Endothelial cell of umbilical vein (primary cell): ENCODE measurements at regions not wholly inside any gene's neighbourhood (a gene's known extent, or its start where the extent isn't known, plus 50 kb on each side); places are given as distances from the start of the nearest gene placed in this dataset.

Experiments used
- BruUV-seq: library from RNA; stranded (reverse); fragments of 400-500 nt; replicated peaks from 2 replicates; lab custom pipeline; 2021; lab: Mats Ljungman, UMichigan
- CTCF ChIA-PET: fragments of 300-600, 350-600 bp; sonication (Branson Sonifier 250); formaldehyde crosslinking; loops from one replicate; lab custom pipeline; 2021; ENCODE audit warnings: antibody characterized with exemption, inconsistent platforms; lab: Charles Lee
- POLR2A ChIA-PET: fragments of 300-600, 350-600 bp; sonication (Branson Sonifier 250); formaldehyde crosslinking; loops from one replicate; lab custom pipeline; 2021; ENCODE audit warnings: antibody characterized with exemption, inconsistent platforms; lab: Charles Lee
- DNase-seq: peaks from one replicate; pipeline ENCODE4 v3.0.0-alpha.2; 2011; ENCODE audit warnings: low read depth, low spot score
- FAIRE-seq: peaks from 2 replicates; lab custom pipeline; 2011; peaks lifted over from hg19 to GRCh38; lab: Jason Lieb, UNC
- H2AFZ ChIP-seq: 2 replicates; pipeline ENCODE4 v1.6.0; 2012; ENCODE audit warnings: low read depth, low read length, control low read depth, inconsistent platforms
- H3K27ac ChIP-seq: 2 replicates; pipeline ENCODE4 v1.5.1; 2011; ENCODE audit warnings: low read depth, mild to moderate bottlenecking, control low read depth, low read length, moderate library complexity; ENCODE audit not compliant: insufficient read depth
- H3K27me3 ChIP-seq, 2 experiments: 2 replicates each; pipeline versions ENCODE4 v1.6.0 to v1.6.1; 2011; ENCODE audit warnings: low read length in 2 of 2, mixed read lengths in 1 of 2; ENCODE audit not compliant: control insufficient read depth in 2 of 2, insufficient read depth in 2 of 2
- H3K36me3 ChIP-seq, 2 experiments: 2 replicates in 1 of 2; 3 replicates in 1 of 2; pipeline ENCODE4 v1.5.1; 2011; ENCODE audit warnings: low read length in 2 of 2, mild to moderate bottlenecking in 1 of 2, moderate library complexity in 1 of 2; ENCODE audit not compliant: control insufficient read depth in 2 of 2, insufficient read depth in 2 of 2; ENCODE audit errors: extremely low read depth in 1 of 2
- H3K4me1 ChIP-seq: 3 replicates; pipeline ENCODE4 v1.5.1; 2011; ENCODE audit warnings: mild to moderate bottlenecking, low read length; ENCODE audit not compliant: control insufficient read depth, insufficient read depth; ENCODE audit errors: extremely low read depth
- H3K4me2 ChIP-seq: 2 replicates; pipeline ENCODE4 v1.6.1; 2011; ENCODE audit warnings: low read length, control low read depth, mixed read lengths; ENCODE audit not compliant: insufficient read depth
- H3K4me3 ChIP-seq, 3 experiments: fragments of 200-600 bp in 1 of 3; sonication (generic), shearing (Covaris generic) in 1 of 3; replicated peaks in 1 of 3; 2 replicates each; pipeline ENCODE4 v1.5.1; 2011 to 2016; ENCODE audit warnings: control low read depth in 3 of 3, low read length in 3 of 3, mild to moderate bottlenecking in 2 of 3, inconsistent platforms in 1 of 3, low read depth in 1 of 3, moderate library complexity in 1 of 3; ENCODE audit not compliant: insufficient read depth in 1 of 3
- H3K79me2 ChIP-seq: 2 replicates; pipeline ENCODE4 v1.6.0; 2012; ENCODE audit warnings: low read length, inconsistent platforms; ENCODE audit not compliant: control insufficient read depth, insufficient read depth
- H3K9ac ChIP-seq: replicated peaks from 2 replicates; pipeline ENCODE3; 2011; ENCODE audit warnings: low read length, control low read depth; ENCODE audit not compliant: insufficient read depth; ENCODE audit errors: extremely low read depth
- H3K9me1 ChIP-seq: replicated peaks from 3 replicates; pipeline ENCODE4 v1.6.0; 2011; ENCODE audit warnings: mild to moderate bottlenecking, low read length; ENCODE audit not compliant: control insufficient read depth, insufficient read depth; ENCODE audit errors: extremely low read depth
- H3K9me3 ChIP-seq: replicated peaks from 2 replicates; pipeline ENCODE4 v1.5.1; 2012; ENCODE audit warnings: low read length, inconsistent platforms; ENCODE audit not compliant: control insufficient read depth, insufficient read depth
- H4K20me1 ChIP-seq: replicated peaks from 2 replicates; pipeline ENCODE3; 2011; ENCODE audit warnings: mild to moderate bottlenecking, low read length; ENCODE audit not compliant: control insufficient read depth, insufficient read depth; ENCODE audit errors: extremely low read depth
- EZH2 ChIP-seq: IDR thresholded peaks from 2 replicates; pipeline ENCODE4 v1.6.1; 2012; ENCODE audit warnings: borderline replicate concordance, low read depth, mild to moderate bottlenecking, moderate library complexity, low read length, inconsistent platforms; ENCODE audit not compliant: severe bottlenecking
- FOS ChIP-seq: IDR thresholded peaks from 2 replicates; pipeline ENCODE4 v1.6.1; 2011; ENCODE audit warnings: mild to moderate bottlenecking, low read length, moderate library complexity, borderline replicate concordance; ENCODE audit not compliant: insufficient read depth
- GATA2 ChIP-seq: IDR thresholded peaks from 2 replicates; pipeline ENCODE4 v1.7.0; 2011; ENCODE audit warnings: low read depth, mild to moderate bottlenecking, moderate library complexity, mixed read lengths, low read length; ENCODE audit not compliant: insufficient read length, insufficient read depth
- JUN ChIP-seq: IDR thresholded peaks from 2 replicates; pipeline ENCODE4 v1.6.1; 2011; ENCODE audit warnings: borderline replicate concordance, low read depth; ENCODE audit not compliant: insufficient read length, insufficient read depth
- MYC ChIP-seq: IDR thresholded peaks from one replicate; pipeline ENCODE4 v1.6.1; 2011; ENCODE audit warnings: mild to moderate bottlenecking, low read depth, low read length
- POLR2A ChIP-seq: IDR thresholded peaks from 2 replicates; pipeline ENCODE4 v1.6.1; 2012; ENCODE audit warnings: low read depth, mild to moderate bottlenecking, control low read depth, low read length
- POLR2AphosphoS5 ChIP-seq: IDR thresholded peaks from 2 replicates; pipeline ENCODE4 v1.6.1; 2012; ENCODE audit warnings: low read depth, mild to moderate bottlenecking, control low read depth, low read length, moderate library complexity; ENCODE audit not compliant: insufficient read depth
- dilution Hi-C: fragments of 300-500 bp; cut with MboI; formaldehyde crosslinking; loops from one replicate; pipeline ENCODE4 v1.15.0; 2019; ENCODE audit warnings: low sequenced_read_pairs; ENCODE audit not compliant: extremely low pct_ligation_motif_present
- intact Hi-C: fragments of 100-400 bp; cut with micrococcal nuclease; formaldehyde crosslinking; loops from one replicate; pipeline ENCODE4 v1.10.0; 2022
- TF ChIP-seq, protein P1 (sequence below), 2 donors: IDR thresholded peaks; 1 replicate in 1 of 2; 2 replicates in 1 of 2; pipeline ENCODE4 v1.5.1; 2011; ENCODE audit warnings: low read length in 2 of 2, mild to moderate bottlenecking in 2 of 2, moderate library complexity in 2 of 2, control low read depth in 1 of 2, inconsistent platforms in 1 of 2, low read depth in 1 of 2; ENCODE audit not compliant: insufficient read depth in 1 of 2; ENCODE audit errors: extremely low read depth in 1 of 2
- TF ChIP-seq, protein P2 (sequence below): IDR thresholded peaks from 2 replicates; pipeline ENCODE4 v1.6.1; 2011; ENCODE audit not compliant: insufficient read depth, insufficient read length

DNA sequence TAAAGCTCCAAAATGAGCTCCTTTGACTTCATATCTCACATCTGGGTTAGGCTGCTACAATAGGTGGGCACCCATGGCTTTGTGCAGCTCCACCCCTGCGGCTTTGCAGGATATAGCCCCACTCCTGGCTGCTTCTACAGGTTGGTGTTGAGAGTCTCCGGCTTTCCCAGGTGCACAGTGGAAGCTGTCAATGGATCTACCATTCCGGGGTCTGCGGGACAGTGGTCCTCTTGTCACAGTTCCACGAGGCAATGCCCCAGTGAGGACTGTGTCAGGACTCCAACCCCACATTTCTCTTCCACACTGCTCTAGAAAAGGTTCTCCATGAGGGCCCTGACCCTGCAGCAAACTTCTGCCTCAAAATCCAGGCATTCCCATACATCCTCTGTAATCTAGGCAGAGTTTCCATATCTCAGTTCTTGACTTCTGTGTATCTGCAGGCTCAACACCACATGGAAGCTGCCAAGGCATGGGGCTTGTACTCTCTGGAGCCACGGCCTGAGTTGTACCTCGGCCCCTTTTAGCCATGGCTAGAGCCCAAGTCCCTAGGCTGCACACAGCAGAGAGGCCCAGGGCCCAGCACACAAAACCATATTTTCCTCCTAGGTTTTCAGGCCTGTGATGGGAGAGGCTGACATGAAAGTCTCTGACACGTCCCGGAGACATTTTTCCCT is 342.8 kb downstream of the FAM47B start:
- no peak overlapping the region for H3K4me3 ChIP-seq
- TF ChIP-seq GATA2: no peak
- no peak for TF ChIP-seq POLR2A
- TF ChIP-seq, protein P1, sequence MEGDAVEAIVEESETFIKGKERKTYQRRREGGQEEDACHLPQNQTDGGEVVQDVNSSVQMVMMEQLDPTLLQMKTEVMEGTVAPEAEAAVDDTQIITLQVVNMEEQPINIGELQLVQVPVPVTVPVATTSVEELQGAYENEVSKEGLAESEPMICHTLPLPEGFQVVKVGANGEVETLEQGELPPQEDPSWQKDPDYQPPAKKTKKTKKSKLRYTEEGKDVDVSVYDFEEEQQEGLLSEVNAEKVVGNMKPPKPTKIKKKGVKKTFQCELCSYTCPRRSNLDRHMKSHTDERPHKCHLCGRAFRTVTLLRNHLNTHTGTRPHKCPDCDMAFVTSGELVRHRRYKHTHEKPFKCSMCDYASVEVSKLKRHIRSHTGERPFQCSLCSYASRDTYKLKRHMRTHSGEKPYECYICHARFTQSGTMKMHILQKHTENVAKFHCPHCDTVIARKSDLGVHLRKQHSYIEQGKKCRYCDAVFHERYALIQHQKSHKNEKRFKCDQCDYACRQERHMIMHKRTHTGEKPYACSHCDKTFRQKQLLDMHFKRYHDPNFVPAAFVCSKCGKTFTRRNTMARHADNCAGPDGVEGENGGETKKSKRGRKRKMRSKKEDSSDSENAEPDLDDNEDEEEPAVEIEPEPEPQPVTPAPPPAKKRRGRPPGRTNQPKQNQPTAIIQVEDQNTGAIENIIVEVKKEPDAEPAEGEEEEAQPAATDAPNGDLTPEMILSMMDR (IDR thresholded peaks at IDR 0.05; ENCODE audit: extremely low read depth in 1 of 2, insufficient read depth in 1 of 2, low read depth in 1 of 2, low read length in 2 of 2): no peak
- TF ChIP-seq, protein P2, sequence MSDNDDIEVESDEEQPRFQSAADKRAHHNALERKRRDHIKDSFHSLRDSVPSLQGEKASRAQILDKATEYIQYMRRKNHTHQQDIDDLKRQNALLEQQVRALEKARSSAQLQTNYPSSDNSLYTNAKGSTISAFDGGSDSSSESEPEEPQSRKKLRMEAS: no peak
- no peak for TF ChIP-seq POLR2AphosphoS5
- TF ChIP-seq MYC: no peak
- TF ChIP-seq FOS: no peak
- TF ChIP-seq JUN: no peak
- no peak for TF ChIP-seq EZH2
- POLR2A ChIA-PET: no interaction called here
- H3K27ac ChIP-seq: no peak overlapping the region
- dilution Hi-C loops: no loop called here
- DNase-seq (no peak), FAIRE-seq (no peak)
- no TSS peak for BruUV-seq
- H3K27me3 ChIP-seq: no peaks in the 10 kb centered on the region
- H4K20me1 ChIP-seq: no peaks in the 10 kb centered on the region
- H3K9me1 ChIP-seq: no peaks in the 10 kb centered on the region
- no peak overlapping the region for H3K9ac ChIP-seq
- H3K4me2 ChIP-seq: no peak overlapping the region
- CTCF ChIA-PET: no interaction called here
- no peaks in the 10 kb centered on the region for H3K36me3 ChIP-seq
- no peaks in the 10 kb centered on the region for H3K9me3 ChIP-seq
- no peak overlapping the region for H2AFZ ChIP-seq
- H3K4me1 ChIP-seq: no peaks in the 10 kb centered on the region
- intact Hi-C loops: no loop called here
- H3K79me2 ChIP-seq: no peaks in the 10 kb centered on the region
